Vagina (tissue), 2 donors: ENCODE measurements at regions not wholly inside any gene's neighbourhood (a gene's known extent, or its start where the extent isn't known, plus 50 kb on each side); places are given as distances from the start of the nearest gene placed in this dataset.

Source experiments
- CTCF ChIP-seq, 3 experiments: fragments of 450-650 bp in 2 of 3; fragments of 200-600 bp in 1 of 3; sonication (generic) in 1 of 3; IDR thresholded peaks; one replicate each; pipeline ENCODE4 v1.5.1; 2017 to 2019; ENCODE audit warnings: antibody characterized with exemption in 3 of 3, mild to moderate bottlenecking in 2 of 3, moderate library complexity in 2 of 3
- POLR2AphosphoS5 ChIP-seq, 2 donors: sonication (generic); formaldehyde crosslinking; IDR thresholded peaks; one replicate each; pipeline ENCODE4 v1.9.0; 2017; ENCODE audit warnings: antibody characterized with exemption in 2 of 2, mild to moderate bottlenecking in 2 of 2, low read depth in 1 of 2; ENCODE audit not compliant: insufficient read depth in 1 of 2

GRCh38 chrX:17964871-17965270, 103.8 kb upstream of the RAI2 start:
- TF ChIP-seq CTCF (IDR thresholded peaks at IDR 0.05) (no peak), POLR2AphosphoS5 (IDR thresholded peaks at IDR 0.05; ENCODE audit: insufficient read depth in 1 of 2, low read depth in 1 of 2) (no peak)
